Sigmoid colon (tissue), 6 donors: ENCODE measurements at regions not wholly inside any gene's neighbourhood (a gene's known extent, or its start where the extent isn't known, plus 50 kb on each side); places are given as distances from the start of the nearest gene placed in this dataset.
"Not testable (repeated sequence)": the region's sequence is repeated elsewhere in the genome, so short reads cannot be mapped to it uniquely, and the experiment has no call there.

Experiments
- DNase-seq: peaks from one replicate; pipeline ENCODE4 v3.0.0-alpha.2; 2019
- H3K27ac ChIP-seq, 4 donors: fragments of 200-600 bp; sonication (generic); one replicate each; pipeline ENCODE4 v1.5.1; 2016 to 2019; ENCODE audit warnings: mild to moderate bottlenecking in 1 of 4
- H3K27me3 ChIP-seq, 3 donors: fragments of 200-600 bp; sonication (generic); one replicate each; pipeline ENCODE4 v1.5.1; 2019; ENCODE audit warnings: mild to moderate bottlenecking in 1 of 3
- H3K36me3 ChIP-seq, 4 donors: fragments of 200-600 bp; sonication (generic); one replicate each; pipeline ENCODE4 v1.5.1; 2016 to 2019
- H3K4me1 ChIP-seq, 4 donors: fragments of 200-600 bp; sonication (generic); one replicate each; pipeline ENCODE4 v1.5.1; 2017 to 2019
- H3K4me3 ChIP-seq, 4 donors: fragments of 200-600 bp; sonication (generic); one replicate each; pipeline ENCODE4 v1.5.1; 2017 to 2019; ENCODE audit warnings: mild to moderate bottlenecking in 2 of 4, moderate library complexity in 1 of 4
- H3K9me3 ChIP-seq, 4 donors: fragments of 200-600 bp in 3 of 4; sonication (generic) in 3 of 4; one replicate each; pipeline versions ENCODE4 v1.5.1 to v1.6.1; 2013 to 2019
- EP300 ChIP-seq, 4 donors: sonication (generic); formaldehyde crosslinking; IDR thresholded peaks; one replicate each; pipeline ENCODE4 v1.6.1; 2017; ENCODE audit warnings: antibody characterized with exemption in 4 of 4
- POLR2A ChIP-seq, 2 donors: fragments of 450-650 bp; IDR thresholded peaks; one replicate each; pipeline ENCODE4 v1.6.1; 2016; ENCODE audit warnings: antibody characterized with exemption in 2 of 2, mild to moderate bottlenecking in 2 of 2, moderate library complexity in 2 of 2
- POLR2AphosphoS5 ChIP-seq, 4 donors: sonication (generic); formaldehyde crosslinking; IDR thresholded peaks; one replicate each; pipeline ENCODE4 v1.6.1; 2017; ENCODE audit warnings: antibody characterized with exemption in 4 of 4
- WGBS, 2 donors: extraction: QIAGEN DNeasy Blood & Tissue Kit; methylation state at CpG; one replicate each; pipeline ENCODE4 v1.1.7; 2013; 5-methylcytosine and 5-hydroxymethylcytosine counted together
- intact Hi-C: fragments of 100-400 bp; cut with DNase I; formaldehyde crosslinking; loops from one replicate; pipeline ENCODE4 v1.15.1; 2023
- TF ChIP-seq, protein P1 (sequence below), 4 experiments: fragments of 450-650 bp in 3 of 4; fragments of 200-600 bp in 1 of 4; IDR thresholded peaks; one replicate each; pipeline ENCODE4 v1.5.1; 2016 to 2019; ENCODE audit warnings: antibody characterized with exemption in 4 of 4, mild to moderate bottlenecking in 3 of 4, moderate library complexity in 2 of 4
- donor health status: healthy with polysubstance abuse.
- donor health status: healthy.

DNA sequence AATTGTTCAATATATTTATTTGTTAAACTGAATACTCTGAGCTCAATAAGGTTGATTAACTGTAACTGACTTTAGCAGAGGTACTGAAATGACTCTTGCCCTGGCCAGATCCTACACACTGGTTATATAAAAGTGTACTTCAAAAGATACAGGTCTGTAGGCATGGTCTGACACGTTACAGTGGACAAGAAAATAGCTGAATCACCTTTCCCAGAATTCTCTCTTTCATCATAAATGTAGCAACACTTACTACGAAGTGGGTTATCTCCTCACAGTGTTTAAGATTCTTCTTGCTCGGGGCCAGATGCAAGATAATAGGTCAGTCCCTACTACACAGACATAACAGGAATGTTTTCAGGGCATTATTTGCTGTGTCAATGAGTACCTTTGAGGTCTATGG, 107.0 kb upstream of the ZC3H15 start:
- 90 to 91% methylated on average over 3 of the region's 3 CpGs for WGBS, 2 donors
- Histone ChIP-seq H3K4me3 (no peak overlapping the region), H3K4me1 (no peaks in the 10 kb centered on the region), H3K27me3 (no peaks in the 10 kb centered on the region), H3K9me3 (peaks cover 0 to 3% (median 0%) of the 10 kb centered on the region in 4 donors), H3K27ac (no peak overlapping the region), H3K36me3 (no peaks in the 10 kb centered on the region)
- DNase-seq: no peak
- intact Hi-C loops: no loop called here
- no peak for TF ChIP-seq POLR2A (IDR thresholded peaks at IDR 0.05)
- no peak for TF ChIP-seq POLR2AphosphoS5 (IDR thresholded peaks at IDR 0.05)
- TF ChIP-seq EP300 (IDR thresholded peaks at IDR 0.05): no peak
- TF ChIP-seq, protein P1, sequence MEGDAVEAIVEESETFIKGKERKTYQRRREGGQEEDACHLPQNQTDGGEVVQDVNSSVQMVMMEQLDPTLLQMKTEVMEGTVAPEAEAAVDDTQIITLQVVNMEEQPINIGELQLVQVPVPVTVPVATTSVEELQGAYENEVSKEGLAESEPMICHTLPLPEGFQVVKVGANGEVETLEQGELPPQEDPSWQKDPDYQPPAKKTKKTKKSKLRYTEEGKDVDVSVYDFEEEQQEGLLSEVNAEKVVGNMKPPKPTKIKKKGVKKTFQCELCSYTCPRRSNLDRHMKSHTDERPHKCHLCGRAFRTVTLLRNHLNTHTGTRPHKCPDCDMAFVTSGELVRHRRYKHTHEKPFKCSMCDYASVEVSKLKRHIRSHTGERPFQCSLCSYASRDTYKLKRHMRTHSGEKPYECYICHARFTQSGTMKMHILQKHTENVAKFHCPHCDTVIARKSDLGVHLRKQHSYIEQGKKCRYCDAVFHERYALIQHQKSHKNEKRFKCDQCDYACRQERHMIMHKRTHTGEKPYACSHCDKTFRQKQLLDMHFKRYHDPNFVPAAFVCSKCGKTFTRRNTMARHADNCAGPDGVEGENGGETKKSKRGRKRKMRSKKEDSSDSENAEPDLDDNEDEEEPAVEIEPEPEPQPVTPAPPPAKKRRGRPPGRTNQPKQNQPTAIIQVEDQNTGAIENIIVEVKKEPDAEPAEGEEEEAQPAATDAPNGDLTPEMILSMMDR (IDR thresholded peaks at IDR 0.05): no peak

DNA sequence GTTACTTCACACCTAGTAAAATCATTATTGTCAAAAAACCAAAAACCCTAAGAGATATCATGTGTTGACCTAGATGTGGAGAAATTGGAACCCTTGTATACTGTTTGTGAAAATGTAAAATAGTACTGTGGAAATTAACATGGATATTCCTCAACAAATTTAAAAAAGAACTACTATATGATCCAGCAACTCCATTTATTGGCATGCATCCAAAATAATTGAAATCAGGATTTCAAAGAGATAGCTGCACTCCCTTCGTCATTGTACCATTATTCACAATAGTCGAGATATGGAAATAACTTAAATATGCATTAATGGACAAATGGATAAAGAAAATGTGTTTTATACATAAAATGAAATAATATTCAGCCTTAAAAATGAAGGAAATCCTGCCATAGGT, 105.3 kb upstream of the ZC3H15 start:
- TF ChIP-seq POLR2A (IDR thresholded peaks at IDR 0.05) (no peak), EP300 (IDR thresholded peaks at IDR 0.05) (no peak), POLR2AphosphoS5 (IDR thresholded peaks at IDR 0.05) (no peak)
- TF ChIP-seq, protein P1 (IDR thresholded peaks at IDR 0.05): no peak
- DNase-seq: no peak
- Histone ChIP-seq H3K27ac (no peak overlapping the region), H3K27me3 (no peaks in the 10 kb centered on the region), H3K36me3 (no peaks in the 10 kb centered on the region), H3K4me1 (no peaks in the 10 kb centered on the region), H3K4me3 (no peak overlapping the region), H3K9me3 (peaks cover 0 to under 1% (median 0%) of the 10 kb centered on the region in 4 donors)
- intact Hi-C loops: no loop called here
- 93 to 95% methylated on average over 2 of the region's 2 CpGs for WGBS, 2 donors

DNA sequence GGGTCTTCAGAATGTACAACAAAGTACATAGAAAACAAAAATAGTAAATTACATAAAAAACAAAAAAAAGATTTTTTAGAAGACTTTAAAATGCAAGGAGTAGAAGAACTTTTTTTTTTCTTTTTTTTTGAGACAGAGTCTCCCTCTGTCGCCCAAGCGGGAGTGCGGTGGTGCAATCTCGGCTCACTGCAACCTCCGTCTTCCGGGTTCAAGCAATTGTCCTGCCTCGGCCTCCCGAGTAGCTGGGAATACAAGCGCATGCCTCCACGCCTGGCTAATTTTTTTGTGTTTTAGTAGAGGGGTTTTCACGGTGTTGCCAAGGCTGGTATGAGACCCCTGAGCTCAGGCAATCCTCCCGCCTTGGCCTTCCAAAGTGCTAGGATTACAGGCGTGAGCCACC, 104.5 kb upstream of the ZC3H15 start:
- no peak for DNase-seq
- 91 to 97% methylated on average over 13 of the region's 13 CpGs for WGBS, 2 donors
- Histone ChIP-seq H3K27ac (no peak overlapping the region), H3K9me3 (peaks cover 0 to 6% (median 0%) of the 10 kb centered on the region in 4 donors), H3K4me3 (no peak overlapping the region), H3K36me3 (no peaks in the 10 kb centered on the region), H3K27me3 (no peaks in the 10 kb centered on the region), H3K4me1 (no peaks in the 10 kb centered on the region)
- intact Hi-C loops: no loop called here
- TF ChIP-seq, protein P1 (IDR thresholded peaks at IDR 0.05): no peak
- TF ChIP-seq POLR2A (IDR thresholded peaks at IDR 0.05): no peak
- TF ChIP-seq EP300 (IDR thresholded peaks at IDR 0.05): no peak
- TF ChIP-seq POLR2AphosphoS5 (IDR thresholded peaks at IDR 0.05): no peak

DNA sequence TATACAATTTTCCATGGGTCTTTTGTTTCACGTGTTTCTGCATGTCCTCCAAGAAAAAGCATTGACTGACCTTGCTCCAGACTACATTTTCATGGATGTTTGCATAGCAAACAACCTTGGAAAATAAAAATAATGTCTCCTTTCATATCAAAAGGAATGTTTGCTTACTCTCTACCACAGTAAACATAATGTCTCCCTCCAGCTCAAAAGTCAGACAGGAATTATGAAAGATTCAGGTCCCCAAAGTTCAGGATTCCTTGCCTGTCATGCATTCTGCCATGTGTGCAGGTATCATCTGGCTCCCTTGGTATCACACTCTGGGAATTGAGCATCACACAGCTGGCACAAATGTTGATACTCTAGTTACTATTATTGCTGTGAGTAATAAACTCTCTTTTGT, 103.1 kb upstream of the ZC3H15 start:
- H3K4me3 ChIP-seq: no peak overlapping the region
- TF ChIP-seq, protein P1 (IDR thresholded peaks at IDR 0.05): no peak
- TF ChIP-seq EP300 (IDR thresholded peaks at IDR 0.05): no peak
- TF ChIP-seq POLR2AphosphoS5 (IDR thresholded peaks at IDR 0.05): no peak
- no peak for TF ChIP-seq POLR2A (IDR thresholded peaks at IDR 0.05)
- H3K27me3 ChIP-seq: no peaks in the 10 kb centered on the region
- no peaks in the 10 kb centered on the region for H3K4me1 ChIP-seq
- H3K36me3 ChIP-seq: no peaks in the 10 kb centered on the region
- H3K9me3 ChIP-seq: peaks cover 0 to 6% (median 0%) of the 10 kb centered on the region in 4 donors
- 69 to 78% methylated on average over 1 of the region's 1 CpG for WGBS, 2 donors
- no peak for DNase-seq
- intact Hi-C loops: no loop called here
- H3K27ac ChIP-seq: no peak overlapping the region

DNA sequence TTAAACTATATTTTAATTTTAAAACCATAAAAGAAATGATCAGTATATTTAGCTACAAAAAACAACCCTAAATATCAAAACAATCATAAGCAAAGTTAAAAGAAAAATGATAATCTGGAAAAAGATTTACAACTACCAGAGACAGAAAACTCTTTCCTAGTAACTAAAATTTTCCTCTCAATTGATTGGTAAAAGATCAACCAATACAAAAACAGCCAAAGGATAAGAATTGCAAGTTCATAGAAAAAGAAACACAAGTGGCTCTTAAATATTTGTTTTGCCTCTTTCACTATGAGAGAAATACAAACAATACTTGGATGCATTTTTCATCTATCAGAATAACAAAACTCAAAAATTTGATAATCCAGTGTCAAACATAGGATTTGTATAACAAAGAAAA, 101.8 kb upstream of the ZC3H15 start:
- H3K9me3 ChIP-seq: peaks cover 0 to 6% (median 0%) of the 10 kb centered on the region in 4 donors
- intact Hi-C loops: no loop called here
- no peaks in the 10 kb centered on the region for H3K27me3 ChIP-seq
- H3K4me3 ChIP-seq: no peak overlapping the region
- no peaks in the 10 kb centered on the region for H3K36me3 ChIP-seq
- no peak overlapping the region for H3K27ac ChIP-seq
- TF ChIP-seq POLR2AphosphoS5 (IDR thresholded peaks at IDR 0.05) (no peak), POLR2A (IDR thresholded peaks at IDR 0.05) (no peak), EP300 (IDR thresholded peaks at IDR 0.05) (no peak)
- TF ChIP-seq, protein P1 (IDR thresholded peaks at IDR 0.05): no peak
- no peak for DNase-seq
- H3K4me1 ChIP-seq: no peaks in the 10 kb centered on the region

DNA sequence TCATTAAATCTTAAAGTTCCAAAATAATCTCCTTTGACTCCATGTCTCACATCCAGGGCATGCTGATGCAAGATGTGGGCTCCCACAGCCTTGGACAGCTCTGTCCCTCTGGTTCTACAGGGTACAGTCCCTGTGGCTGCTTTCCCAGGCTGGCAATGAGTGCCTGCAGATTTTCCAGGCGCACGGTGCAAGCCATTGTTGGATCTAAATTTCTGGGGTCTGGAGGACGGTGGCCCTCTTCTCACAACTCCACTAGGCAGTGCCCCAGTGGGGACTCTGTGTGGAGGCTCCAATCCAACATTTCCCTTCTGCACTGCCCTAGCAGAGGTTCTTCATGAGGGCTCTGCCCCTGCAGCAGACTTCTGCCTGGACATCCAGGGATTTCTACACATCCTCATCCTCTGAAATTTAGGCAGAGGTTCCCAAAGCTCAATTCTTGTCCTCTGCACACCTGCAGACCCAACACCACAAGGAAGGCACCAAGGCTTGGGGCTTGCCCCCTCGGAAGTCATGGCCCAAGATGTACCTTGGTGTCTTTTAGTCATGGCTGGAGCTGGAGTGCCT, 100.3 kb upstream of the ZC3H15 start:
- H3K27me3 ChIP-seq, H3K4me3 ChIP-seq, H3K9me3 ChIP-seq, H3K36me3 ChIP-seq, H3K27ac ChIP-seq, intact Hi-C loops, DNase-seq, H3K4me1 ChIP-seq: not testable (repeated sequence)
- WGBS, 2 donors: 95 to 96% methylated on average over 4 of the region's 4 CpGs
